ENCODE measurements at regions not wholly inside any gene's neighbourhood (a gene's known extent, or its start where the extent isn't known, plus 50 kb on each side); places are given as distances from the start of the nearest gene placed in this dataset.

GRCh38 chr6:14706378-14706929 is 539.4 kb upstream of the JARID2 start:
- intact Hi-C loops (cut with micrococcal nuclease; ENCODE audit: unreplicated experiment) = no loop called here
- no peaks in the 10 kb centered on the region for H3K36me3 ChIP-seq (ENCODE audit: insufficient read depth, low read length)
- H3K27ac ChIP-seq (ENCODE audit: low read depth, low read length, poor library complexity, severe bottlenecking) = no peak overlapping the region
- peaks cover 6% of the 10 kb centered on the region for H3K4me1 ChIP-seq (ENCODE audit: insufficient read depth, low read length, poor library complexity, severe bottlenecking)
- DNase-seq (ENCODE audit: low spot score) = no peak
- H3K4me2 ChIP-seq (ENCODE audit: low read length) = no peak overlapping the region
- no peaks in the 10 kb centered on the region for H3K9me3 ChIP-seq (ENCODE audit: low read length)
- POLR2A ChIA-PET = interaction anchor here (1.0 kb wide), 1 partner anchor 12 kb away, joined by 5 read pairs; no protein-coding TSS in a partner anchor
- no peaks in the 10 kb centered on the region for H3K9me2 ChIP-seq (ENCODE audit: insufficient read depth, low read length)
- H4K20me1 ChIP-seq (ENCODE audit: insufficient read depth, low read length) = no peaks in the 10 kb centered on the region
- TF ChIP-seq EZH2phosphoT487 (IDR thresholded peaks at IDR 0.05; ENCODE audit: borderline replicate concordance, low read depth, low read length) (no peak), CTCF (conservative IDR thresholded peaks at IDR 0.05; ENCODE audit: low read length) (no peak)
- no peaks in the 10 kb centered on the region for H3K79me2 ChIP-seq (ENCODE audit: insufficient read depth, low read depth, low read length)
- H3K4me3 ChIP-seq (ENCODE audit: low read depth, low read length, poor library complexity, severe bottlenecking) = no peak overlapping the region
- no peak overlapping the region for H2AFZ ChIP-seq (ENCODE audit: low read length)
- BruUV-seq (replicated peaks) = no TSS peak
- CTCF ChIA-PET (ENCODE audit: unreplicated experiment) = no interaction called here

- no TSS peak for BruUV-seq (replicated peaks)
- Histone ChIP-seq H3K27ac (ENCODE audit: low read depth, low read length, poor library complexity, severe bottlenecking) (no peak overlapping the region), H3K36me3 (ENCODE audit: insufficient read depth, low read length) (no peaks in the 10 kb centered on the region), H3K9me2 (ENCODE audit: insufficient read depth, low read length) (no peaks in the 10 kb centered on the region), H2AFZ (ENCODE audit: low read length) (no peak overlapping the region), H3K4me3 (ENCODE audit: low read depth, low read length, poor library complexity, severe bottlenecking) (no peak overlapping the region), H3K9me3 (ENCODE audit: low read length) (no peaks in the 10 kb centered on the region), H3K4me2 (ENCODE audit: low read length) (no peak overlapping the region), H4K20me1 (ENCODE audit: insufficient read depth, low read length) (no peaks in the 10 kb centered on the region), H3K4me1 (ENCODE audit: insufficient read depth, low read length, poor library complexity, severe bottlenecking) (peaks cover 7% of the 10 kb centered on the region), H3K79me2 (ENCODE audit: insufficient read depth, low read depth, low read length) (no peaks in the 10 kb centered on the region)
- no peak for DNase-seq (ENCODE audit: low spot score)
- CTCF ChIA-PET (ENCODE audit: unreplicated experiment) = no interaction called here
- intact Hi-C loops (cut with micrococcal nuclease; ENCODE audit: unreplicated experiment) = no loop called here
- no peak for TF ChIP-seq CTCF (conservative IDR thresholded peaks at IDR 0.05; ENCODE audit: low read length)
- no peak for TF ChIP-seq EZH2phosphoT487 (IDR thresholded peaks at IDR 0.05; ENCODE audit: borderline replicate concordance, low read depth, low read length)
- POLR2A ChIA-PET = interaction anchor here (0.7 to 1.0 kb wide), 2 partner anchors 13 to 113 kb away, joined by 3 to 5 read pairs; no protein-coding TSS in a partner anchor
Measured at GRCh38 chr6:14707276-14707675, 538.6 kb upstream of the JARID2 start.

GRCh38 chr6:14707971-14708465 is 537.9 kb upstream of the JARID2 start:
- no peaks in the 10 kb centered on the region for H3K79me2 ChIP-seq (ENCODE audit: insufficient read depth, low read depth, low read length)

More at GRCh38 chr6:14707971-14708465, 537.9 kb upstream of the JARID2 start:
- BruUV-seq (replicated peaks) = no TSS peak
- no peak overlapping the region for H3K4me3 ChIP-seq (ENCODE audit: low read depth, low read length, poor library complexity, severe bottlenecking)
- no peak overlapping the region for H3K4me2 ChIP-seq (ENCODE audit: low read length)
- POLR2A ChIA-PET = interaction anchor here (0.6 kb wide), 1 partner anchor 45 kb away, joined by 3 read pairs; no protein-coding TSS in a partner anchor
- H3K4me1 ChIP-seq (ENCODE audit: insufficient read depth, low read length, poor library complexity, severe bottlenecking) = peaks cover 7% of the 10 kb centered on the region
- H4K20me1 ChIP-seq (ENCODE audit: insufficient read depth, low read length) = no peaks in the 10 kb centered on the region
- H3K9me2 ChIP-seq (ENCODE audit: insufficient read depth, low read length) = no peaks in the 10 kb centered on the region
- CTCF ChIA-PET (ENCODE audit: unreplicated experiment) = no interaction called here
- intact Hi-C loops (cut with micrococcal nuclease; ENCODE audit: unreplicated experiment) = no loop called here
- no peaks in the 10 kb centered on the region for H3K36me3 ChIP-seq (ENCODE audit: insufficient read depth, low read length)
- no peak for DNase-seq (ENCODE audit: low spot score)
- H3K27ac ChIP-seq (ENCODE audit: low read depth, low read length, poor library complexity, severe bottlenecking) = no peak overlapping the region
- H3K9me3 ChIP-seq (ENCODE audit: low read length) = no peaks in the 10 kb centered on the region
- no peak overlapping the region for H2AFZ ChIP-seq (ENCODE audit: low read length)
- TF ChIP-seq CTCF (conservative IDR thresholded peaks at IDR 0.05; ENCODE audit: low read length) (no peak), EZH2phosphoT487 (IDR thresholded peaks at IDR 0.05; ENCODE audit: borderline replicate concordance, low read depth, low read length) (no peak)
